PC-9 (cell line): ENCODE measurements at regions not wholly inside any gene's neighbourhood (a gene's known extent, or its start where the extent isn't known, plus 50 kb on each side); places are given as distances from the start of the nearest gene placed in this dataset.

ENCODE experiments used
- BruUV-seq: library from RNA; stranded (reverse); fragments of 400-500 nt; replicated peaks from 2 replicates; lab custom pipeline; 2021; lab: Mats Ljungman, UMichigan
- CTCF ChIA-PET: fragments of 300-600 bp; sonication (Branson Sonifier 250); formaldehyde crosslinking; loops from one replicate; lab custom pipeline; 2022; ENCODE audit warnings: antibody characterized with exemption; lab: Charles Lee
- POLR2A ChIA-PET: fragments of 300-600 bp; sonication (Branson Sonifier 250); formaldehyde crosslinking; loops from one replicate; lab custom pipeline; 2022; ENCODE audit warnings: antibody characterized with exemption; ENCODE audit not compliant: unreplicated experiment; lab: Charles Lee
- DNase-seq, 2 experiments: peaks; one replicate each; pipeline versions ENCODE4 v3.0.0 to v3.0.0-alpha.2; 2015 to 2022; ENCODE audit warnings: mixed read lengths in 1 of 2
- H2AFZ ChIP-seq: fragments of 200-600 bp; sonication (generic); 2 replicates; pipeline ENCODE4 v1.8.1; 2017; ENCODE audit warnings: antibody characterized with exemption
- H3F3A ChIP-seq: fragments of 200-600 bp; sonication (generic); 2 replicates; pipeline ENCODE4 v1.8.1; 2017; ENCODE audit warnings: antibody characterized with exemption, mild to moderate bottlenecking, low read depth; ENCODE audit not compliant: insufficient read depth
- H3K27ac ChIP-seq: fragments of 200-600 bp; sonication (generic); 2 replicates; pipeline ENCODE4 v1.6.1; 2016; ENCODE audit warnings: mixed run types
- H3K27me3 ChIP-seq: fragments of 200-600 bp; sonication (generic); 2 replicates; pipeline ENCODE4 v1.6.1; 2016; ENCODE audit warnings: low read depth, mixed run types; ENCODE audit not compliant: insufficient read depth
- H3K36me3 ChIP-seq: fragments of 200-600 bp; sonication (generic); 2 replicates; pipeline ENCODE4 v1.6.1; 2016; ENCODE audit warnings: low read depth, mixed run types
- H3K4me1 ChIP-seq: fragments of 200-600 bp; sonication (generic); replicated peaks from 2 replicates; pipeline ENCODE4 v1.6.1; 2016; ENCODE audit warnings: mixed run types; ENCODE audit not compliant: insufficient read depth
- H3K4me2 ChIP-seq: fragments of 200-600 bp; sonication (generic); 2 replicates; pipeline ENCODE4 v1.6.1; 2017; ENCODE audit warnings: mixed run types
- H3K4me3 ChIP-seq: fragments of 200-600 bp; sonication (generic); 2 replicates; pipeline ENCODE4 v1.6.1; 2016; ENCODE audit warnings: mixed run types
- H3K79me2 ChIP-seq: fragments of 200-600 bp; sonication (generic); 2 replicates; pipeline ENCODE4 v1.6.1; 2017; ENCODE audit warnings: low read depth, mixed run types
- H3K9me2 ChIP-seq: fragments of 200-600 bp; sonication (generic); 2 replicates; pipeline ENCODE4 v1.8.1; 2017; ENCODE audit warnings: mild to moderate bottlenecking; ENCODE audit not compliant: insufficient read depth
- H3K9me3 ChIP-seq: fragments of 200-600 bp; sonication (generic); 2 replicates; pipeline ENCODE4 v1.8.1; 2016; ENCODE audit warnings: low read depth; ENCODE audit not compliant: insufficient read depth
- H4K20me1 ChIP-seq: fragments of 200-600 bp; sonication (generic); 2 replicates; pipeline ENCODE4 v1.8.1; 2017; ENCODE audit not compliant: insufficient read depth
- EZH2 ChIP-seq: fragments of 200-600 bp; sonication (generic); IDR thresholded peaks from 2 replicates; pipeline ENCODE4 v1.8.0; 2017; ENCODE audit warnings: antibody characterized with exemption, low read depth
- intact Hi-C: fragments of 100-400 bp; cut with micrococcal nuclease; formaldehyde crosslinking; loops from one replicate; pipeline ENCODE4 v1.10.0; 2022; ENCODE audit not compliant: unreplicated experiment
- TF ChIP-seq, protein P1 (sequence below): fragments of 200-600 bp; sonication (generic); conservative IDR thresholded peaks from 2 replicates; pipeline ENCODE4 v1.6.1; 2017; ENCODE audit warnings: mixed run types, antibody characterized with exemption, mild to moderate bottlenecking, moderate library complexity

DNA sequence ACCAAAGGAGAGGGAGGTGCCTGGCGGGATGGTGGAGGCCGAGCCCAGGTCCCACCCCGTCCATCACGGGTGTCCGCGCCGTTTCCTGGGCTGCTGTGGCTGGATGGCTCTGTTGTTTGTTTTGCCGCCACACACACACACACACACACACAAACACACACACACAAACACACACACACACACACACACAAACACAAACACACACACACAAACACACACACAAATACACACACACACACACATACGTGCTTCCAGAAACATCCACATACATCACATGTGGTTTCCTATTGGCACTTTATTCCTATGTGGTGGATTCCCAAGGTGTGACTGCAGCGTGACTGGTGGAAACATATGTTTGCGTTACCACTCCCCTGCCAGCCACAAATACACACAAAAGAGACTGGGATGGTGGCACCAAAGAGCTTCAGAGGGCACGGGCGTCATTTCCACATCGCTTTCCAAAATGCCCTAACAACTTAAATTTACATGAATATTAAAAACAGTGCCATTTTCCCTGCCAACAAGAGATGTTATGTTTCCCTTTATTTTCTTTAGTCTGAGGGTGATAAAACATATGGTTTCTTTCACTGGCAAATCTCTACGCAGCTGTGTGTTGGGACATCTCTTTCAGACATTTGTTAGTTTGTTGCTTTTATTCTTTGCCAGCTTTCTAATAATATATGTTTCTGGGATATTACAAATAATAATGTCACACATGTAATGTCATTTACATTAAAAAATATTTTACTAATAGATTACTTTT lies 356.8 kb downstream of the BRD1 start:
- Histone ChIP-seq H3K9me3 (no peaks in the 10 kb centered on the region), H3K36me3 (no peaks in the 10 kb centered on the region), H3K4me2 (no peak overlapping the region), H3K4me1 (peaks cover 12% of the 10 kb centered on the region; the same call in 1 of the 2 replicates), H4K20me1 (no peaks in the 10 kb centered on the region), H3F3A (no peaks in the 10 kb centered on the region; the same call in 1 of the 2 replicates), H3K27me3 (peaks cover 90% of the 10 kb centered on the region), H3K4me3 (no peak overlapping the region), H3K79me2 (no peaks in the 10 kb centered on the region), H3K27ac (no peak overlapping the region), H3K9me2 (no peaks in the 10 kb centered on the region), H2AFZ (no peak overlapping the region)
- TF ChIP-seq, protein P1, sequence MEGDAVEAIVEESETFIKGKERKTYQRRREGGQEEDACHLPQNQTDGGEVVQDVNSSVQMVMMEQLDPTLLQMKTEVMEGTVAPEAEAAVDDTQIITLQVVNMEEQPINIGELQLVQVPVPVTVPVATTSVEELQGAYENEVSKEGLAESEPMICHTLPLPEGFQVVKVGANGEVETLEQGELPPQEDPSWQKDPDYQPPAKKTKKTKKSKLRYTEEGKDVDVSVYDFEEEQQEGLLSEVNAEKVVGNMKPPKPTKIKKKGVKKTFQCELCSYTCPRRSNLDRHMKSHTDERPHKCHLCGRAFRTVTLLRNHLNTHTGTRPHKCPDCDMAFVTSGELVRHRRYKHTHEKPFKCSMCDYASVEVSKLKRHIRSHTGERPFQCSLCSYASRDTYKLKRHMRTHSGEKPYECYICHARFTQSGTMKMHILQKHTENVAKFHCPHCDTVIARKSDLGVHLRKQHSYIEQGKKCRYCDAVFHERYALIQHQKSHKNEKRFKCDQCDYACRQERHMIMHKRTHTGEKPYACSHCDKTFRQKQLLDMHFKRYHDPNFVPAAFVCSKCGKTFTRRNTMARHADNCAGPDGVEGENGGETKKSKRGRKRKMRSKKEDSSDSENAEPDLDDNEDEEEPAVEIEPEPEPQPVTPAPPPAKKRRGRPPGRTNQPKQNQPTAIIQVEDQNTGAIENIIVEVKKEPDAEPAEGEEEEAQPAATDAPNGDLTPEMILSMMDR = no peak
- no peak for TF ChIP-seq EZH2
- BruUV-seq = no TSS peak
- no peak for DNase-seq
- ChIA-PET CTCF (no interaction called here), POLR2A (no interaction called here)
- intact Hi-C loops = no loop called here

DNA sequence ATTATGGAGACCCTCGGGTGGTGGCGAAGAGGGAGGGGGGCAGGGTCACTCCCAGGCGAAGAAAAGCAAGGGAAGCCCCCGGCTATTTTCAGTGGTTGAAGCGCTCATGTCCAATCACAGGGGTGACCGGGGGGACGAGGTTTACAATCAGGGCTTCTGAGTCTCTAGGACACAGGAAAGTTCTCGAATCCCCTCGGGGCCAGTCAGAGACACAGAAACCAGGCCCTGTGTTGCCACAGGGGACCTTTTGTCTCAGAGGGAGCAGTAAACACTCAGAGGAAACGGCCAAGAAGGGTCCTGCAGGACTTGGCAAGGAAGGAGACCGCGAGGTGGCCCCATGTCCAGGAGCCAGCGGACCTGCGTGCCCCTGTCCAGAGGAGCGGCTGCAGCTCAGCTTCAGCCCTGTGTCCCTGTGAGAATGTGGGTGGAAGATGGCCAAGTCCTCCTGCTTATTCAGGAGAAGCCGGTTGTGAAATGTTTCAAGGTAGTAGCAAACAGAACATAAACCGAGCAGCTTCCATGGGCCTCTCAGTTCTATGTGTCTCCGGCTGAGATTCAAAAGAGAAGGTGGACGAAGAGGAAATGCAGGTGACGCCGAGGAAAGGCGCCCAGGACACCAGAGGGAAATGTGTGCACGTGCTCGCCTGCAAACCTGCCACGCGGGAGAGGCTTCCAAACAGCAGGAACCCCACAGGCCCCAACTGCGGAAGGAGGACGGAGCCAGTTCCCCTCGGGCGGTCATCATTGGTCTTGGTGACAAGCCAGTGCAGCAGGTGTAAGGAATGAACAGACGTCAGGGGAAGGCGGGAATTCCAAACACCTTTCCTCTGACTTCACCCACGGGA lies 357.6 kb downstream of the BRD1 start:
- no peaks in the 10 kb centered on the region for H3K36me3 ChIP-seq

More for the DNA sequence above, 357.6 kb downstream of the BRD1 start:
- H3K4me3 ChIP-seq = no peak overlapping the region
- H2AFZ ChIP-seq = no peak overlapping the region
- no peak for TF ChIP-seq EZH2
- TF ChIP-seq, protein P1 = no peak
- no peaks in the 10 kb centered on the region for H3K9me2 ChIP-seq
- no TSS peak for BruUV-seq
- intact Hi-C loops = no loop called here
- ChIA-PET POLR2A (no interaction called here), CTCF (no interaction called here)
- no peaks in the 10 kb centered on the region; the same call in 1 of the 2 replicates for H3F3A ChIP-seq
- peaks cover 9% of the 10 kb centered on the region; the same call in 1 of the 2 replicates for H3K4me1 ChIP-seq
- no peak overlapping the region for H3K4me2 ChIP-seq
- no peaks in the 10 kb centered on the region for H3K79me2 ChIP-seq
- DNase-seq = no peak
- H4K20me1 ChIP-seq = no peaks in the 10 kb centered on the region; the same call in 1 of the 2 replicates
- H3K9me3 ChIP-seq = no peaks in the 10 kb centered on the region
- H3K27me3 ChIP-seq = peaks cover 88% of the 10 kb centered on the region
- no peak overlapping the region for H3K27ac ChIP-seq
